Activated T-cell treated with anti-CD3 and anti-CD28 coated beads, Interleukin-2, amount 50 U/mL, for 72 hours (primary cell): ENCODE measurements at regions not wholly inside any gene's neighbourhood (a gene's known extent, or its start where the extent isn't known, plus 50 kb on each side); places are given as distances from the start of the nearest gene placed in this dataset.

Experiments used
- ATAC-seq, 2 donors: fragments of 150-1000 bp; cut with Tn5 transposase; replicated peaks in 1 of 2; 2 replicates each; pipeline ENCODE4 v1.10.0; 2021; ENCODE audit warnings: moderate library complexity in 2 of 2, mild to moderate bottlenecking in 1 of 2
- DNase-seq, 2 donors: peaks; one replicate each; pipeline ENCODE4 v3.0.0; 2021 to 2022; ENCODE audit warnings: mixed read lengths in 1 of 2
- H3K27ac Mint-ChIP-seq: one replicate; pipeline ENCODE4 v1.8.0; 2022; ENCODE audit warnings: mild to moderate bottlenecking, moderate library complexity, mixed read lengths
- H3K27me3 Mint-ChIP-seq: one replicate; pipeline ENCODE4 v1.8.0; 2022; ENCODE audit warnings: low read depth, mixed read lengths
- H3K36me3 Mint-ChIP-seq, 2 donors: one replicate each; pipeline ENCODE4 v1.8.0; 2022; ENCODE audit warnings: mixed read lengths in 2 of 2, mild to moderate bottlenecking in 1 of 2; ENCODE audit not compliant: insufficient read depth in 2 of 2
- H3K4me1 Mint-ChIP-seq: one replicate; pipeline ENCODE4 v1.8.0; 2022; ENCODE audit warnings: low read depth, mixed read lengths
- H3K4me3 Mint-ChIP-seq, 2 donors: one replicate each; pipeline ENCODE4 v1.8.0; 2022; ENCODE audit warnings: mild to moderate bottlenecking in 2 of 2, mixed read lengths in 2 of 2, moderate library complexity in 2 of 2
- H3K9me3 Mint-ChIP-seq, 2 donors: one replicate each; pipeline ENCODE4 v1.8.0; 2022; ENCODE audit warnings: mixed read lengths in 2 of 2

GRCh38 chr5:158541536-158542297 lies 558.0 kb downstream of the EBF1 start:
- H3K27me3 Mint-ChIP-seq = peaks cover 7% of the 10 kb centered on the region
- ATAC-seq = peak; percentile 13 to 27
- H3K4me3 Mint-ChIP-seq = peak overlapping the region in 1 of 2 donors; percentile 6
- H3K36me3 Mint-ChIP-seq = no peaks in the 10 kb centered on the region
- peaks cover 0 to 1% of the 10 kb centered on the region in 2 donors for H3K9me3 Mint-ChIP-seq
- DNase-seq = no peak
- H3K27ac Mint-ChIP-seq = peak overlapping the region; percentile 33
- H3K4me1 Mint-ChIP-seq = peaks cover 40% of the 10 kb centered on the region

- no peak overlapping the region for H3K27ac Mint-ChIP-seq
- no peak for DNase-seq
- ATAC-seq = no peak
- no peaks in the 10 kb centered on the region for H3K36me3 Mint-ChIP-seq
- H3K4me3 Mint-ChIP-seq = no peak overlapping the region
- H3K9me3 Mint-ChIP-seq = no peaks in the 10 kb centered on the region
- H3K4me1 Mint-ChIP-seq = peaks cover 25% of the 10 kb centered on the region
- H3K27me3 Mint-ChIP-seq = peaks cover 7% of the 10 kb centered on the region
Observed at GRCh38 chr5:158538506-158539074, 561.1 kb downstream of the EBF1 start.

GRCh38 chr5:158537366-158537765 lies 562.4 kb downstream of the EBF1 start:
- Mint-ChIP-seq H3K4me1 (peaks cover 18% of the 10 kb centered on the region), H3K9me3 (no peaks in the 10 kb centered on the region), H3K27ac (no peak overlapping the region), H3K36me3 (no peaks in the 10 kb centered on the region), H3K4me3 (no peak overlapping the region), H3K27me3 (peaks cover 7% of the 10 kb centered on the region)
- ATAC-seq (no peak), DNase-seq (no peak)

- Mint-ChIP-seq H3K27ac (no peak overlapping the region), H3K27me3 (peaks cover 7% of the 10 kb centered on the region), H3K9me3 (peaks cover 0 to 3% of the 10 kb centered on the region in 2 donors), H3K4me1 (peaks cover 2% of the 10 kb centered on the region), H3K4me3 (no peak overlapping the region), H3K36me3 (no peaks in the 10 kb centered on the region)
- no peak for DNase-seq
- ATAC-seq = no peak
Observed at GRCh38 chr5:158534203-158534602, 565.5 kb downstream of the EBF1 start.

- no peak for ATAC-seq
- H3K27me3 Mint-ChIP-seq = peaks cover under 1% of the 10 kb centered on the region
- peaks cover 0 to 3% of the 10 kb centered on the region in 2 donors for H3K9me3 Mint-ChIP-seq
- no peaks in the 10 kb centered on the region for H3K4me1 Mint-ChIP-seq
- no peak overlapping the region for H3K4me3 Mint-ChIP-seq
- no peak for DNase-seq
- H3K36me3 Mint-ChIP-seq = no peaks in the 10 kb centered on the region
- no peak overlapping the region for H3K27ac Mint-ChIP-seq
Observed at GRCh38 chr5:158532739-158533138, 567.0 kb downstream of the EBF1 start.

- Mint-ChIP-seq H3K4me1 (no peaks in the 10 kb centered on the region), H3K4me3 (no peak overlapping the region), H3K27me3 (no peaks in the 10 kb centered on the region), H3K36me3 (no peaks in the 10 kb centered on the region), H3K9me3 (peaks cover 0 to 3% of the 10 kb centered on the region in 2 donors), H3K27ac (no peak overlapping the region)
- DNase-seq (no peak), ATAC-seq (no peak)
Observed at GRCh38 chr5:158531860-158532259, 567.9 kb downstream of the EBF1 start.

GRCh38 chr5:158530115-158530514 lies 569.6 kb downstream of the EBF1 start:
- no peak overlapping the region for H3K4me3 Mint-ChIP-seq
- H3K9me3 Mint-ChIP-seq = peaks cover 0 to 3% of the 10 kb centered on the region in 2 donors
- no peak overlapping the region for H3K27ac Mint-ChIP-seq
- ATAC-seq (no peak), DNase-seq (no peak)
- no peaks in the 10 kb centered on the region for H3K27me3 Mint-ChIP-seq
- H3K36me3 Mint-ChIP-seq = no peaks in the 10 kb centered on the region
- H3K4me1 Mint-ChIP-seq = no peaks in the 10 kb centered on the region

GRCh38 chr5:158529454-158529853 lies 570.3 kb downstream of the EBF1 start:
- DNase-seq (no peak), ATAC-seq (no peak)
- no peak overlapping the region for H3K4me3 Mint-ChIP-seq
- no peaks in the 10 kb centered on the region for H3K27me3 Mint-ChIP-seq
- H3K36me3 Mint-ChIP-seq = no peaks in the 10 kb centered on the region
- peaks cover 0 to 3% of the 10 kb centered on the region in 2 donors for H3K9me3 Mint-ChIP-seq
- no peak overlapping the region for H3K27ac Mint-ChIP-seq
- no peaks in the 10 kb centered on the region for H3K4me1 Mint-ChIP-seq

GRCh38 chr5:158525663-158526062 lies 574.1 kb downstream of the EBF1 start:
- no peak for DNase-seq
- Mint-ChIP-seq H3K36me3 (no peaks in the 10 kb centered on the region), H3K27ac (no peak overlapping the region), H3K27me3 (no peaks in the 10 kb centered on the region), H3K4me1 (no peaks in the 10 kb centered on the region), H3K4me3 (no peak overlapping the region), H3K9me3 (peaks cover 0 to 3% of the 10 kb centered on the region in 2 donors)
- ATAC-seq = no peak

- Mint-ChIP-seq H3K4me3 (no peak overlapping the region), H3K36me3 (no peaks in the 10 kb centered on the region), H3K4me1 (no peaks in the 10 kb centered on the region), H3K27ac (no peak overlapping the region), H3K27me3 (no peaks in the 10 kb centered on the region), H3K9me3 (no peaks in the 10 kb centered on the region)
- no peak for DNase-seq
- no peak for ATAC-seq
Observed at GRCh38 chr5:158524070-158524469, 575.6 kb downstream of the EBF1 start.

GRCh38 chr5:158522776-158523175 lies 576.9 kb downstream of the EBF1 start:
- Mint-ChIP-seq H3K4me1 (no peaks in the 10 kb centered on the region), H3K9me3 (no peaks in the 10 kb centered on the region), H3K4me3 (no peak overlapping the region), H3K27me3 (no peaks in the 10 kb centered on the region), H3K27ac (no peak overlapping the region), H3K36me3 (no peaks in the 10 kb centered on the region)
- ATAC-seq = no peak
- no peak for DNase-seq

- no peaks in the 10 kb centered on the region for H3K9me3 Mint-ChIP-seq
- DNase-seq (no peak), ATAC-seq (no peak)
- no peaks in the 10 kb centered on the region for H3K27me3 Mint-ChIP-seq
- no peaks in the 10 kb centered on the region for H3K36me3 Mint-ChIP-seq
- no peak overlapping the region for H3K4me3 Mint-ChIP-seq
- H3K27ac Mint-ChIP-seq = no peak overlapping the region
- no peaks in the 10 kb centered on the region for H3K4me1 Mint-ChIP-seq
Observed at GRCh38 chr5:158521995-158522394, 577.7 kb downstream of the EBF1 start.

- Mint-ChIP-seq H3K36me3 (no peaks in the 10 kb centered on the region), H3K4me1 (peaks cover 2% of the 10 kb centered on the region), H3K9me3 (no peaks in the 10 kb centered on the region), H3K27me3 (no peaks in the 10 kb centered on the region), H3K4me3 (no peak overlapping the region), H3K27ac (no peak overlapping the region)
- DNase-seq (no peak), ATAC-seq (no peak)
Observed at GRCh38 chr5:158519433-158520021, 580.2 kb downstream of the EBF1 start.
